Fibroblast of lung (primary cell): ENCODE measurements at regions not wholly inside any gene's neighbourhood (a gene's known extent, or its start where the extent isn't known, plus 50 kb on each side); places are given as distances from the start of the nearest gene placed in this dataset.

Source experiments
- DNase-seq, 2 donors: peaks; one replicate each; pipeline versions ENCODE4 v3.0.0 to v3.0.0-alpha.2; 2010; ENCODE audit warnings: low read depth in 2 of 2
- H2AFZ ChIP-seq: 2 replicates; pipeline ENCODE4 v1.5.1; 2012; ENCODE audit warnings: low read length, control low read depth, inconsistent platforms
- H3K27ac ChIP-seq: 2 replicates; pipeline ENCODE4 v1.5.1; 2011; ENCODE audit warnings: low read length, control low read depth; ENCODE audit not compliant: insufficient read depth
- H3K27me3 ChIP-seq: 2 replicates; pipeline ENCODE4 v1.5.1; 2011; ENCODE audit warnings: mild to moderate bottlenecking, low read length; ENCODE audit not compliant: control insufficient read depth, insufficient read depth
- H3K36me3 ChIP-seq: 2 replicates; pipeline ENCODE4 v1.5.1; 2011; ENCODE audit warnings: low read length; ENCODE audit not compliant: control insufficient read depth, insufficient read depth
- H3K4me1 ChIP-seq: 2 replicates; pipeline ENCODE4 v1.5.1; 2011; ENCODE audit warnings: low read length; ENCODE audit not compliant: control insufficient read depth, insufficient read depth; ENCODE audit errors: extremely low read depth
- H3K4me2 ChIP-seq: 2 replicates; pipeline ENCODE4 v1.5.1; 2011; ENCODE audit warnings: low read length, control low read depth; ENCODE audit not compliant: insufficient read depth; ENCODE audit errors: extremely low read depth
- H3K4me3 ChIP-seq, 4 experiments: fragments of 200-600 bp in 1 of 4; sonication (generic) in 1 of 4; replicated peaks in 1 of 4; 2 replicates each; pipeline ENCODE4 v1.5.1; 2011 to 2016; ENCODE audit warnings: low read length in 4 of 4, low read depth in 3 of 4, mild to moderate bottlenecking in 3 of 4, control low read depth in 2 of 4, inconsistent platforms in 1 of 4, mixed read lengths in 1 of 4; ENCODE audit not compliant: insufficient read depth in 1 of 4; ENCODE audit errors: control extremely low read depth in 1 of 4
- H3K79me2 ChIP-seq: 2 replicates; pipeline ENCODE4 v1.5.1; 2012; ENCODE audit warnings: mild to moderate bottlenecking, low read length, inconsistent platforms; ENCODE audit not compliant: control insufficient read depth, insufficient read depth
- H3K9ac ChIP-seq: 2 replicates; pipeline ENCODE4 v1.5.1; 2011; ENCODE audit warnings: mild to moderate bottlenecking, low read length, control low read depth; ENCODE audit not compliant: insufficient read depth
- H3K9me3 ChIP-seq: 2 replicates; pipeline ENCODE4 v1.5.1; 2012; ENCODE audit warnings: low read depth, low read length; ENCODE audit not compliant: control insufficient read depth, insufficient read depth
- H4K20me1 ChIP-seq: 2 replicates; pipeline ENCODE4 v1.5.1; 2011; ENCODE audit warnings: low read length; ENCODE audit not compliant: control insufficient read depth, insufficient read depth; ENCODE audit errors: extremely low read depth
- EZH2 ChIP-seq: IDR thresholded peaks from 2 replicates; pipeline ENCODE4 v1.5.1; 2012; ENCODE audit warnings: low read length, control low read depth, mild to moderate bottlenecking; ENCODE audit errors: missing control alignments
- TF ChIP-seq, protein P1 (sequence below), 2 donors: IDR thresholded peaks in 1 of 2; conservative IDR thresholded peaks in 1 of 2; 1 replicate in 1 of 2; 2 replicates in 1 of 2; pipeline ENCODE4 v1.5.1; 2011 to 2012; ENCODE audit warnings: low read length in 2 of 2, control low read depth in 1 of 2, inconsistent platforms in 1 of 2, low read depth in 1 of 2, mild to moderate bottlenecking in 1 of 2

DNA sequence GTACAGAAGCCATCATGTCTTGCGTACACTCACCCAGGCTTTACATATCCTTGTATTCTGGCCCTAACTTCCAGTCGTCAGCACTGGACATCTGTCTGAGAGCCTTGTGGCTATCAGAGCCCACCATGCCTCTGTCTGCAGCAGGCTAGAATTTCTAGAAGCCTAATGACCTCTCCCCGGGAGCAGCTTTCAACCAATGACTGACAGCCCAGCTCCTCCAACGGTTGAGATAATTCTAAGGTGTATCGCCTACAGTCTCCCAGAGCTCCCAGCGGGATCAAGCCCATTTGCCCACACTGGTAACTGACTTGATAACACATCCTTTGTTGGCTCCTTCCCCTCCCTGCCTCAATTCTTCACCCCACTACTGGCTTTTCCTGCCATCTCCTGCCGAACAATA lies 562.8 kb downstream of the BCOR start:
- Histone ChIP-seq H2AFZ (no peak overlapping the region), H3K79me2 (no peaks in the 10 kb centered on the region), H3K9me3 (no peaks in the 10 kb centered on the region), H3K27ac (no peak overlapping the region), H3K27me3 (no peaks in the 10 kb centered on the region), H3K4me2 (no peak overlapping the region), H3K4me3 (no peak overlapping the region), H3K36me3 (no peaks in the 10 kb centered on the region), H3K4me1 (no peaks in the 10 kb centered on the region), H4K20me1 (no peaks in the 10 kb centered on the region), H3K9ac (no peak overlapping the region)
- no peak for TF ChIP-seq EZH2
- TF ChIP-seq, protein P1, sequence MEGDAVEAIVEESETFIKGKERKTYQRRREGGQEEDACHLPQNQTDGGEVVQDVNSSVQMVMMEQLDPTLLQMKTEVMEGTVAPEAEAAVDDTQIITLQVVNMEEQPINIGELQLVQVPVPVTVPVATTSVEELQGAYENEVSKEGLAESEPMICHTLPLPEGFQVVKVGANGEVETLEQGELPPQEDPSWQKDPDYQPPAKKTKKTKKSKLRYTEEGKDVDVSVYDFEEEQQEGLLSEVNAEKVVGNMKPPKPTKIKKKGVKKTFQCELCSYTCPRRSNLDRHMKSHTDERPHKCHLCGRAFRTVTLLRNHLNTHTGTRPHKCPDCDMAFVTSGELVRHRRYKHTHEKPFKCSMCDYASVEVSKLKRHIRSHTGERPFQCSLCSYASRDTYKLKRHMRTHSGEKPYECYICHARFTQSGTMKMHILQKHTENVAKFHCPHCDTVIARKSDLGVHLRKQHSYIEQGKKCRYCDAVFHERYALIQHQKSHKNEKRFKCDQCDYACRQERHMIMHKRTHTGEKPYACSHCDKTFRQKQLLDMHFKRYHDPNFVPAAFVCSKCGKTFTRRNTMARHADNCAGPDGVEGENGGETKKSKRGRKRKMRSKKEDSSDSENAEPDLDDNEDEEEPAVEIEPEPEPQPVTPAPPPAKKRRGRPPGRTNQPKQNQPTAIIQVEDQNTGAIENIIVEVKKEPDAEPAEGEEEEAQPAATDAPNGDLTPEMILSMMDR (conservative IDR thresholded peaks at IDR 0.05 in 1 of 2, IDR thresholded peaks at IDR 0.05 in 1 of 2; ENCODE audit: low read depth in 1 of 2, low read length in 2 of 2), result no peak
- DNase-seq, result no peak

DNA sequence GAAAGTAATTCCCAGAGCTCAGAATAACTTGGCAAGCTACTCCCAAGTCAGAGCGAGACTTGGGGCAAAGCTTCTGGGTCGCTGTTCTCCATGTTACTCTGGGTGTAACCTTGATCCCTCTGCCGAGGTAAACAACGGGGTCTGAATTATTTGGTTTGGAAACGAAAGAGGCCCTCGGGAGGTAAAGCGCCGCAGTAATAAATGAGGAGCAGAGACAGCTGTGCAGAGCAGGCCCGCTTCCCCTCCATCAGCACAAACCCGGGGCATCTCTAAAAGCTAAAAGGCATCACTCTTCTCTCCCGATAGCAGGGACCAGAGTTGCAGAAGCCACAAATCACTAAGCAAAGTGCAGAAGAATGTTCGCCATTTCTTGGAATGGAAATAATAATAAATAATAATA lies 561.5 kb downstream of the BCOR start:
- no peaks in the 10 kb centered on the region for H3K79me2 ChIP-seq
- no peak for DNase-seq
- H3K27ac ChIP-seq, result no peak overlapping the region
- no peak overlapping the region for H3K9ac ChIP-seq
- no peaks in the 10 kb centered on the region for H3K27me3 ChIP-seq
- no peaks in the 10 kb centered on the region for H3K9me3 ChIP-seq
- H3K4me1 ChIP-seq, result no peaks in the 10 kb centered on the region
- H2AFZ ChIP-seq, result no peak overlapping the region
- no peaks in the 10 kb centered on the region for H4K20me1 ChIP-seq
- no peaks in the 10 kb centered on the region for H3K36me3 ChIP-seq
- TF ChIP-seq, protein P1 (conservative IDR thresholded peaks at IDR 0.05 in 1 of 2, IDR thresholded peaks at IDR 0.05 in 1 of 2; ENCODE audit: low read depth in 1 of 2, low read length in 2 of 2), result no peak
- TF ChIP-seq EZH2, result no peak
- no peak overlapping the region for H3K4me2 ChIP-seq
- H3K4me3 ChIP-seq, result no peak overlapping the region

DNA sequence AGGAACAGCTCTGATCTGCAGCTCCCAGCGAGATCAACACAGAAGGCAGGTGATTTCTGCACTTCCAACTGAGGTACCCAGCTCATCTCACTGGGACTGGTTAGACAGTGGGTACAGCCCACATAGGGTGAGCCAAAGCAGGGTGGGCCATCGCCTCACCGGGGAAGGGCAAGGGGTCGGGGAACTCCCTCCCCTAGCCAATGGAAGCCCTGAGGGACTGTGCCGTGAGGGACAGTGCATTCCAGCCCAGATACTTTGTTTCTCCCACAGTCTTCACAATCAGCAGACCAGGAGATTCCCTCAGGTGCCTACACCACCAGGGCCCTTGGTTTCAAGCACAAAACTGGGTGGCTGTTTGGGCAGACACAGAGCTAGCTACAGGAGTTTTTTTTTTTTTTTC lies 555.9 kb downstream of the BCOR start:
- Histone ChIP-seq H3K36me3 (no peaks in the 10 kb centered on the region), H2AFZ (no peak overlapping the region), H3K9ac (no peak overlapping the region), H3K79me2 (no peaks in the 10 kb centered on the region), H3K27ac (no peak overlapping the region), H4K20me1 (no peaks in the 10 kb centered on the region), H3K27me3 (no peaks in the 10 kb centered on the region), H3K4me1 (no peaks in the 10 kb centered on the region), H3K4me3 (no peak overlapping the region), H3K9me3 (no peaks in the 10 kb centered on the region), H3K4me2 (no peak overlapping the region)
- DNase-seq, result no peak
- TF ChIP-seq, protein P1 (conservative IDR thresholded peaks at IDR 0.05 in 1 of 2, IDR thresholded peaks at IDR 0.05 in 1 of 2; ENCODE audit: low read depth in 1 of 2, low read length in 2 of 2), result no peak
- TF ChIP-seq EZH2, result no peak
